Osteocyte (in vitro differentiated cells): ENCODE measurements at regions not wholly inside any gene's neighbourhood (a gene's known extent, or its start where the extent isn't known, plus 50 kb on each side); places are given as distances from the start of the nearest gene placed in this dataset.
A peak's percentile ranks its signal among the peaks of the same experiment; 100 is the strongest.

Source experiments
- DNase-seq: peaks from one replicate; pipeline ENCODE4 v3.0.0; 2021; ENCODE audit warnings: mixed read lengths; ENCODE audit not compliant: unreplicated experiment; ENCODE audit errors: extremely low spot score
- H3K27ac Mint-ChIP-seq: one replicate; pipeline ENCODE4 v1.8.0; 2021; ENCODE audit warnings: mild to moderate bottlenecking, mixed read lengths; ENCODE audit not compliant: unreplicated experiment
- H3K27me3 Mint-ChIP-seq: one replicate; pipeline ENCODE4 v1.8.0; 2021; ENCODE audit warnings: mixed read lengths; ENCODE audit not compliant: unreplicated experiment
- H3K36me3 Mint-ChIP-seq: one replicate; pipeline ENCODE4 v1.8.0; 2021; ENCODE audit warnings: mixed read lengths; ENCODE audit not compliant: unreplicated experiment
- H3K4me1 Mint-ChIP-seq: one replicate; pipeline ENCODE4 v1.8.0; 2021; ENCODE audit warnings: mixed read lengths; ENCODE audit not compliant: unreplicated experiment
- H3K4me3 Mint-ChIP-seq: one replicate; pipeline ENCODE4 v1.8.0; 2021; ENCODE audit warnings: mild to moderate bottlenecking, moderate library complexity, mixed read lengths; ENCODE audit not compliant: unreplicated experiment
- H3K9me3 Mint-ChIP-seq: one replicate; pipeline ENCODE4 v1.8.0; 2021; ENCODE audit warnings: mixed read lengths; ENCODE audit not compliant: unreplicated experiment
- TF ChIP-seq, protein P1 (sequence below): fragments of 200-600 bp; sonication (generic); IDR thresholded peaks from 2 replicates; pipeline ENCODE4 v1.5.0; 2021; ENCODE audit warnings: antibody characterized with exemption, mild to moderate bottlenecking, moderate library complexity

DNA sequence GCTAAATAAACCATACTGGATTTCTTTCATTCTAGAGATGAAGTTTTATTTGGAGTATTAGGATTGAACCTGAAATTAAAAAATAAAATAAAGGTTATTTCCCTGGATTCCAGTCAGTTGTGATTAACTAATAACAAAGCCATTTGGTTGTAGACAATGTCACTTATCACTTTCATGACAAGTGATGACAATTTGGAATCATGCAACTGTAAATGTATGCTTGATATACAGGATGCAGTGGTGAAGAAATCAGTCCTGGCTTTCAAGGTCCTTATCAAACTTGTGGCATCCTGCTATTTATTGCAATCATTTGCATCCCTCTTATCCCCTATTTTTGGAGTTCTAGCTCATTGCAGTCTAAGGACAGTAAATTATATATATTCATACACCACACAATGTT lies 425.2 kb downstream of the CHL1 start:
- Mint-ChIP-seq H3K27me3 (no peaks in the 10 kb centered on the region), H3K4me3 (no peak overlapping the region), H3K9me3 (no peaks in the 10 kb centered on the region), H3K36me3 (no peaks in the 10 kb centered on the region), H3K4me1 (no peaks in the 10 kb centered on the region), H3K27ac (no peak overlapping the region)
- no peak for DNase-seq
- TF ChIP-seq, protein P1, sequence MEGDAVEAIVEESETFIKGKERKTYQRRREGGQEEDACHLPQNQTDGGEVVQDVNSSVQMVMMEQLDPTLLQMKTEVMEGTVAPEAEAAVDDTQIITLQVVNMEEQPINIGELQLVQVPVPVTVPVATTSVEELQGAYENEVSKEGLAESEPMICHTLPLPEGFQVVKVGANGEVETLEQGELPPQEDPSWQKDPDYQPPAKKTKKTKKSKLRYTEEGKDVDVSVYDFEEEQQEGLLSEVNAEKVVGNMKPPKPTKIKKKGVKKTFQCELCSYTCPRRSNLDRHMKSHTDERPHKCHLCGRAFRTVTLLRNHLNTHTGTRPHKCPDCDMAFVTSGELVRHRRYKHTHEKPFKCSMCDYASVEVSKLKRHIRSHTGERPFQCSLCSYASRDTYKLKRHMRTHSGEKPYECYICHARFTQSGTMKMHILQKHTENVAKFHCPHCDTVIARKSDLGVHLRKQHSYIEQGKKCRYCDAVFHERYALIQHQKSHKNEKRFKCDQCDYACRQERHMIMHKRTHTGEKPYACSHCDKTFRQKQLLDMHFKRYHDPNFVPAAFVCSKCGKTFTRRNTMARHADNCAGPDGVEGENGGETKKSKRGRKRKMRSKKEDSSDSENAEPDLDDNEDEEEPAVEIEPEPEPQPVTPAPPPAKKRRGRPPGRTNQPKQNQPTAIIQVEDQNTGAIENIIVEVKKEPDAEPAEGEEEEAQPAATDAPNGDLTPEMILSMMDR, result no peak

DNA sequence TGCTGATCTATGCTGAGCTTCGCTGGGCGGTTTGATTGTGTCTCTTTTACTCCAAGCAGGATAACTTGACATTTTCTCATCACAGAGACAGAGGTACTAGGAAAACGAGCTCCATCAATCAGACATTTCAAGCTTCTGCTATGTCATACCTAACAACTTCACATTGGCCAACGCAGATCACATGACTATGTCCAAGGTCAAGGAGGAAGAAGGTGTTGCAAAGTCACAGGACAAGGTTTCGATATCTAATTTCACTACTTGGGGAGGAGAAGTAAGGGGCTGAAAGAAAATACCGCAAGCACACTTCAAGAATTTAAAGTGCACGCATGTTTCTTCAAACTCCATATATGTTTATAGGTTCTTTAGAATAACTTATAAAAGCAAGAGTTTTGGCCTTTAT lies 425.8 kb downstream of the CHL1 start:
- Mint-ChIP-seq H3K4me3 (no peak overlapping the region), H3K4me1 (no peaks in the 10 kb centered on the region), H3K36me3 (no peaks in the 10 kb centered on the region), H3K27ac (no peak overlapping the region), H3K27me3 (no peaks in the 10 kb centered on the region), H3K9me3 (no peaks in the 10 kb centered on the region)
- no peak for DNase-seq
- TF ChIP-seq, protein P1, result no peak

DNA sequence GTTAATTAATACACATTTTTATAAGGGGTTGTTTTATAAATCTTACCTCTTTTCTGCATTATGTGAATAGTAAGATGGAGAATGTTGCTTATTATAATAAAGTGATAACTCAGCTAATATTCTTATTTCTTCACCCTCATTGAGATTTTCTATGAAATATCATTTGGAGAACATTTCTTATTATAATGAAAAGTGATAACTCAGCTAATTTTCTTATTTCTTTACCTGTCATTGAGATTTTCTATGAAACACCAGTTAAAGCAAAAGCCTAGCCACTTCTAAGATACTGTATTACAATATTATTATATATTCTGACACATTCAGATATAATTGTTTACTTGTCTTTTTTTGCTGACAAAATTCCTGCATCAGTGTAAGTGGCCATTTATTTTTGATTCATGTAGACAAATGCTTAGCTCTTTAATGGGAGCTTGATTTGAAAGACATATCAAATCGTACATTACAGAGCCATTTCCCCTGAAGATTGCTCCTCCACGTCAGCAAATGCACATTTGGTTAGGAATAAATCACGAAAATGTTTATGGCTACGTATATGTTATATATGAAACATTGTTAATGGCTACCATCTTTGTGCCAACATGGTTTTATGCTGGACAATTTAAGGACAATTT lies 427.5 kb downstream of the CHL1 start:
- H3K9me3 Mint-ChIP-seq, result no peaks in the 10 kb centered on the region
- TF ChIP-seq, protein P1, result no peak
- no peak for DNase-seq
- H3K27ac Mint-ChIP-seq, result no peak overlapping the region
- no peak overlapping the region for H3K4me3 Mint-ChIP-seq
- no peaks in the 10 kb centered on the region for H3K36me3 Mint-ChIP-seq
- H3K27me3 Mint-ChIP-seq, result no peaks in the 10 kb centered on the region
- H3K4me1 Mint-ChIP-seq, result no peaks in the 10 kb centered on the region

DNA sequence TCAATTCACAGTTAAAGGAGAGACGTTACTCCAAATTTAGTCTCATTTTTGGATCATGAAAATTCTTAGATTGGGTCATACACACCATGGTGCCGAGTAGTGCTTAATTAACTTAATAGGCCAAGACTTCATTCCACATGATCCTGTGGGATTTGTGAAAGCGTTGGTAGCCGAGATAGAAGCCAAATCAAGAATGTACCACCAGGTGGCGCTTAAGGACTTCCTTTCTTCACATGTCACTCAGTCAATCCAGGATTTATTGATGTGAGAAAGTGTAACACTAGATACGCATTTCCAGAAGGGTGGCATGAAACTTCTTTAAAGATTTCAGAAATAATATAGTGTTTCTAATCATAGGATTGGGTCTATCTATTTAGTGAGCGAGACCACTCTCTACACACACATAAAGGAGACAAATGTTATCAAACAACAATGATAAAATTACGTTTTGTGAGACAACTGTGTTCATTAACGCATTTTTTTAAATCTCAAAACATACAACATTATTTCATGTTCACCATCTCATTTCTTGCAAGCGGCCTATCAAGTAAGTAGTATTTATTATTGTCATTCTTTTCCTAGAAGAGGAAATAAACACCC lies 436.1 kb downstream of the CHL1 start:
- Mint-ChIP-seq H3K27me3 (no peaks in the 10 kb centered on the region), H3K36me3 (no peaks in the 10 kb centered on the region), H3K4me1 (no peaks in the 10 kb centered on the region), H3K27ac (no peak overlapping the region), H3K4me3 (no peak overlapping the region), H3K9me3 (no peaks in the 10 kb centered on the region)
- TF ChIP-seq, protein P1, result peak; percentile 76
- DNase-seq, result no peak

DNA sequence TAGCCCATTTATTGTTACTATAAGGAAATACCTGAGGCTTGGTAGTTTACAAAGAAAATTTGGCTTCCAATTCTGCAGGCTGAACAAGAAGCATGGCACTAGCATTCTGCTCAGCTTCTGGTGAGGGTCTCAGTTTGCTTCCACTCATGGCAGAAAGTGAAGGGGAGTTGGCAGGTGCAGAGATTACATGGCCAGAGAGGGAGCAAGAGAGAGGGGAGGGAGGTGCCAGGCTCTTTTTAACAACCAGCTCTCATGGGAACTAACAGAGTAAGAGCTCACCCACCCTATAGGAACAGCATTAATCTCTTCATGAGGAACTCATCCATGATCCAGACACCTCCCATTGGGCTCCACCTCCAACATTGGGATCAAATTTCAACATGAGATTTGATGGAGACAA lies 437.9 kb downstream of the CHL1 start:
- no peaks in the 10 kb centered on the region for H3K9me3 Mint-ChIP-seq
- no peaks in the 10 kb centered on the region for H3K36me3 Mint-ChIP-seq
- H3K4me1 Mint-ChIP-seq, result no peaks in the 10 kb centered on the region
- no peak overlapping the region for H3K4me3 Mint-ChIP-seq
- TF ChIP-seq, protein P1, result no peak
- no peak overlapping the region for H3K27ac Mint-ChIP-seq
- DNase-seq, result no peak
- no peaks in the 10 kb centered on the region for H3K27me3 Mint-ChIP-seq
